ENCODE measurements at regions not wholly inside any gene's neighbourhood (a gene's known extent, or its start where the extent isn't known, plus 50 kb on each side); places are given as distances from the start of the nearest gene placed in this dataset.

DNA sequence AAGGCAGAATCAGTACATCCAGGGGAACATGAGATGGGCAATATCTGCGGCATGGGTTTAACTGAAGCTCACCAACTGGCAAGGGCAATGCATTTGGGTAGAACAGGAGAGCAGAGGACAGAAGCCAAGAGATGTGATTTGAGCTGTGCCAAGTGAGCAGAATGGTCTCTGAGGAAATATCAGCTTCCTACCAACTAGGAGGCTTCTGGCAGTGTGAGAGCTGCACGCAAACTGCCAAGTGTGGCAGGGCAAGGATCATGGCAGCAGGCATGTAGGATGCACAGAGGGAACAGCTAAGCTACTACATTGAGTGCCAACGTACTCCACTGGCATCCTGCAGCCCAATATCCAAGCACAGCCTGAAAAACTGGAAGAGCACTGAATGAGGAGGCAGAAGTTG, 1036.5 kb downstream of the TUSC7 start (continued):
- no peak for TF ChIP-seq SREBF2 (CRISPR knock-in tag; IDR thresholded peaks at IDR 0.05)
- TF ChIP-seq, protein P1, sequence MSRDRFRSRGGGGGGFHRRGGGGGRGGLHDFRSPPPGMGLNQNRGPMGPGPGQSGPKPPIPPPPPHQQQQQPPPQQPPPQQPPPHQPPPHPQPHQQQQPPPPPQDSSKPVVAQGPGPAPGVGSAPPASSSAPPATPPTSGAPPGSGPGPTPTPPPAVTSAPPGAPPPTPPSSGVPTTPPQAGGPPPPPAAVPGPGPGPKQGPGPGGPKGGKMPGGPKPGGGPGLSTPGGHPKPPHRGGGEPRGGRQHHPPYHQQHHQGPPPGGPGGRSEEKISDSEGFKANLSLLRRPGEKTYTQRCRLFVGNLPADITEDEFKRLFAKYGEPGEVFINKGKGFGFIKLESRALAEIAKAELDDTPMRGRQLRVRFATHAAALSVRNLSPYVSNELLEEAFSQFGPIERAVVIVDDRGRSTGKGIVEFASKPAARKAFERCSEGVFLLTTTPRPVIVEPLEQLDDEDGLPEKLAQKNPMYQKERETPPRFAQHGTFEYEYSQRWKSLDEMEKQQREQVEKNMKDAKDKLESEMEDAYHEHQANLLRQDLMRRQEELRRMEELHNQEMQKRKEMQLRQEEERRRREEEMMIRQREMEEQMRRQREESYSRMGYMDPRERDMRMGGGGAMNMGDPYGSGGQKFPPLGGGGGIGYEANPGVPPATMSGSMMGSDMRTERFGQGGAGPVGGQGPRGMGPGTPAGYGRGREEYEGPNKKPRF (IDR thresholded peaks at IDR 0.05; ENCODE audit: low read depth, low read length) = no peak
- TF ChIP-seq FOS (IDR thresholded peaks at IDR 0.05; ENCODE audit: extremely low read depth, insufficient read length) = no peak
- no peak for TF ChIP-seq ZBTB8A (IDR thresholded peaks at IDR 0.05; ENCODE audit: partially characterized antibody)
- TF ChIP-seq, protein P2, sequence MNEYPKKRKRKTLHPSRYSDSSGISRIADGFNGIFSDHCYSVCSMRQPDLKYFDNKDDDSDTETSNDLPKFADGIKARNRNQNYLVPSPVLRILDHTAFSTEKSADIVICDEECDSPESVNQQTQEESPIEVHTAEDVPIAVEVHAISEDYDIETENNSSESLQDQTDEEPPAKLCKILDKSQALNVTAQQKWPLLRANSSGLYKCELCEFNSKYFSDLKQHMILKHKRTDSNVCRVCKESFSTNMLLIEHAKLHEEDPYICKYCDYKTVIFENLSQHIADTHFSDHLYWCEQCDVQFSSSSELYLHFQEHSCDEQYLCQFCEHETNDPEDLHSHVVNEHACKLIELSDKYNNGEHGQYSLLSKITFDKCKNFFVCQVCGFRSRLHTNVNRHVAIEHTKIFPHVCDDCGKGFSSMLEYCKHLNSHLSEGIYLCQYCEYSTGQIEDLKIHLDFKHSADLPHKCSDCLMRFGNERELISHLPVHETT (CRISPR knock-in tag; conservative IDR thresholded peaks at IDR 0.05 in 1 of 2, IDR thresholded peaks at IDR 0.05 in 1 of 2) = no peak
- no peak for TF ChIP-seq TFAM (CRISPR knock-in tag; conservative IDR thresholded peaks at IDR 0.05)

DNA sequence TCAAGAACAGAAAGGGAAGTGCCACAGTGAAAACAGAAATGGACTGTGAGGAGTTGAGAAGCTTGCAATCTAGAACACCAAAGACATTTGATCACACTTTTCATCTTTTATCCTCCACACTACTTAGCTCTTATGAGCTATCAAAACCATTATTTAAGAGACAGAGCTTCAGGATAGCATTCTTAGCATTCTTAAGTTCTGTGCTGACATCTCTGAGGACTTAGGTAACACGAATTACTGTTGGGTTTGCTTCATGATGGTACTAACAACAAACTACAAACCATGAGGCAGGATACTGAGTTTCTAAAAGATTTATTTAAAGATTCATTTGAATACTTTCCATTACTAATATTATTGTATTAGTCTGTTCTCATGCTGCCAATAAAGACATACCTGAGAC, 1038.6 kb downstream of the TUSC7 start:
- Histone ChIP-seq H3K9me1 (ENCODE audit: control insufficient read depth, insufficient read depth, low read length) (no peaks in the 10 kb centered on the region), H4K20me1 (replicated peaks; ENCODE audit: control insufficient read depth, insufficient read depth, low read length) (no peaks in the 10 kb centered on the region), H3K4me2 (ENCODE audit: insufficient read depth, low read length) (no peak overlapping the region), H3K4me3 (no peak overlapping the region), H3K36me3 (ENCODE audit: control insufficient read depth, insufficient read depth, low read length) (no peaks in the 10 kb centered on the region), H3K27ac (ENCODE audit: extremely low read depth, low read depth, low read length) (no peak overlapping the region), H2AFZ (ENCODE audit: low read depth, low read length) (no peak overlapping the region), H3K9me3 (replicated peaks; ENCODE audit: control insufficient read depth, insufficient read depth, low read depth, low read length) (no peaks in the 10 kb centered on the region), H3K79me2 (ENCODE audit: control insufficient read depth, insufficient read depth, low read length) (no peaks in the 10 kb centered on the region), H3K9ac (ENCODE audit: insufficient read depth in 1 of 2, low read depth in 2 of 2, low read length in 2 of 2) (no peak overlapping the region), H3K4me1 (replicated peaks in 1 of 2; ENCODE audit: control insufficient read depth in 2 of 2, insufficient read depth in 2 of 2, low read length in 2 of 2) (no peaks in the 10 kb centered on the region), H3K27me3 (ENCODE audit: control insufficient read depth in 2 of 2, insufficient read depth in 2 of 2, low read length in 2 of 2) (no peaks in the 10 kb centered on the region)
- ATAC-seq (no peak), DNase-seq (ENCODE audit: extremely low read depth in 1 of 4, low spot score in 3 of 4) (no peak), FAIRE-seq (no peak)
- 0% methylated on average over 1 of the region's 1 CpG for WGBS (ENCODE audit: insufficient coverage, low coverage, missing lambda C conversion rate)
- CTCF ChIA-PET (ENCODE audit: low intra/inter-chr PET ratio) = no interaction called here
- no TSS peak for BruUV-seq (replicated peaks)
- in situ Hi-C loops (cut with MboI) (no loop called here), intact Hi-C loops (cut with micrococcal nuclease) (no loop called here)
- POLR2A ChIA-PET = no interaction called here
- TF ChIP-seq, protein P3, sequence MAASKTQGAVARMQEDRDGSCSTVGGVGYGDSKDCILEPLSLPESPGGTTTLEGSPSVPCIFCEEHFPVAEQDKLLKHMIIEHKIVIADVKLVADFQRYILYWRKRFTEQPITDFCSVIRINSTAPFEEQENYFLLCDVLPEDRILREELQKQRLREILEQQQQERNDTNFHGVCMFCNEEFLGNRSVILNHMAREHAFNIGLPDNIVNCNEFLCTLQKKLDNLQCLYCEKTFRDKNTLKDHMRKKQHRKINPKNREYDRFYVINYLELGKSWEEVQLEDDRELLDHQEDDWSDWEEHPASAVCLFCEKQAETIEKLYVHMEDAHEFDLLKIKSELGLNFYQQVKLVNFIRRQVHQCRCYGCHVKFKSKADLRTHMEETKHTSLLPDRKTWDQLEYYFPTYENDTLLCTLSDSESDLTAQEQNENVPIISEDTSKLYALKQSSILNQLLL (CRISPR knock-in tag; IDR thresholded peaks at IDR 0.05; ENCODE audit: borderline replicate concordance) = no peak
- TF ChIP-seq, protein P4, sequence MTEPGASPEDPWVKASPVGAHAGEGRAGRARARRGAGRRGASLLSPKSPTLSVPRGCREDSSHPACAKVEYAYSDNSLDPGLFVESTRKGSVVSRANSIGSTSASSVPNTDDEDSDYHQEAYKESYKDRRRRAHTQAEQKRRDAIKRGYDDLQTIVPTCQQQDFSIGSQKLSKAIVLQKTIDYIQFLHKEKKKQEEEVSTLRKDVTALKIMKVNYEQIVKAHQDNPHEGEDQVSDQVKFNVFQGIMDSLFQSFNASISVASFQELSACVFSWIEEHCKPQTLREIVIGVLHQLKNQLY (CRISPR knock-in tag; conservative IDR thresholded peaks at IDR 0.05) = no peak
- no peak for TF ChIP-seq PCBP2 (IDR thresholded peaks at IDR 0.05; ENCODE audit: low read depth, low read length, poor library complexity, severe bottlenecking)
- TF ChIP-seq, protein P5, sequence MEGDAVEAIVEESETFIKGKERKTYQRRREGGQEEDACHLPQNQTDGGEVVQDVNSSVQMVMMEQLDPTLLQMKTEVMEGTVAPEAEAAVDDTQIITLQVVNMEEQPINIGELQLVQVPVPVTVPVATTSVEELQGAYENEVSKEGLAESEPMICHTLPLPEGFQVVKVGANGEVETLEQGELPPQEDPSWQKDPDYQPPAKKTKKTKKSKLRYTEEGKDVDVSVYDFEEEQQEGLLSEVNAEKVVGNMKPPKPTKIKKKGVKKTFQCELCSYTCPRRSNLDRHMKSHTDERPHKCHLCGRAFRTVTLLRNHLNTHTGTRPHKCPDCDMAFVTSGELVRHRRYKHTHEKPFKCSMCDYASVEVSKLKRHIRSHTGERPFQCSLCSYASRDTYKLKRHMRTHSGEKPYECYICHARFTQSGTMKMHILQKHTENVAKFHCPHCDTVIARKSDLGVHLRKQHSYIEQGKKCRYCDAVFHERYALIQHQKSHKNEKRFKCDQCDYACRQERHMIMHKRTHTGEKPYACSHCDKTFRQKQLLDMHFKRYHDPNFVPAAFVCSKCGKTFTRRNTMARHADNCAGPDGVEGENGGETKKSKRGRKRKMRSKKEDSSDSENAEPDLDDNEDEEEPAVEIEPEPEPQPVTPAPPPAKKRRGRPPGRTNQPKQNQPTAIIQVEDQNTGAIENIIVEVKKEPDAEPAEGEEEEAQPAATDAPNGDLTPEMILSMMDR (IDR thresholded peaks at IDR 0.05 in 2 of 3, conservative IDR thresholded peaks at IDR 0.05 in 1 of 3; ENCODE audit: insufficient read depth in 2 of 3, low read depth in 1 of 3, low read length in 3 of 3) = no peak
- TF ChIP-seq EGR1 (conservative IDR thresholded peaks at IDR 0.05) = no peak
- TF ChIP-seq KLF13 (tag; IDR thresholded peaks at IDR 0.05; ENCODE audit: borderline replicate concordance, low read depth) = no peak
- no peak for TF ChIP-seq ARID1B (IDR thresholded peaks at IDR 0.05)

Measured in K562 (cell line).